HL-60 (cell line): ENCODE measurements at regions not wholly inside any gene's neighbourhood (a gene's known extent, or its start where the extent isn't known, plus 50 kb on each side); places are given as distances from the start of the nearest gene placed in this dataset.
"Not testable (repeated sequence)": the region's sequence is repeated elsewhere in the genome, so short reads cannot be mapped to it uniquely, and the experiment has no call there.

ENCODE experiments used
- CTCF ChIP-seq: IDR thresholded peaks from one replicate; pipeline ENCODE4 v1.5.1; 2011; ENCODE audit warnings: low read length, control low read depth, inconsistent platforms; ENCODE audit not compliant: insufficient read depth
- POLR2AphosphoS5 ChIP-seq: IDR thresholded peaks from 2 replicates; pipeline ENCODE4 v1.6.1; 2012; ENCODE audit warnings: low read depth

DNA sequence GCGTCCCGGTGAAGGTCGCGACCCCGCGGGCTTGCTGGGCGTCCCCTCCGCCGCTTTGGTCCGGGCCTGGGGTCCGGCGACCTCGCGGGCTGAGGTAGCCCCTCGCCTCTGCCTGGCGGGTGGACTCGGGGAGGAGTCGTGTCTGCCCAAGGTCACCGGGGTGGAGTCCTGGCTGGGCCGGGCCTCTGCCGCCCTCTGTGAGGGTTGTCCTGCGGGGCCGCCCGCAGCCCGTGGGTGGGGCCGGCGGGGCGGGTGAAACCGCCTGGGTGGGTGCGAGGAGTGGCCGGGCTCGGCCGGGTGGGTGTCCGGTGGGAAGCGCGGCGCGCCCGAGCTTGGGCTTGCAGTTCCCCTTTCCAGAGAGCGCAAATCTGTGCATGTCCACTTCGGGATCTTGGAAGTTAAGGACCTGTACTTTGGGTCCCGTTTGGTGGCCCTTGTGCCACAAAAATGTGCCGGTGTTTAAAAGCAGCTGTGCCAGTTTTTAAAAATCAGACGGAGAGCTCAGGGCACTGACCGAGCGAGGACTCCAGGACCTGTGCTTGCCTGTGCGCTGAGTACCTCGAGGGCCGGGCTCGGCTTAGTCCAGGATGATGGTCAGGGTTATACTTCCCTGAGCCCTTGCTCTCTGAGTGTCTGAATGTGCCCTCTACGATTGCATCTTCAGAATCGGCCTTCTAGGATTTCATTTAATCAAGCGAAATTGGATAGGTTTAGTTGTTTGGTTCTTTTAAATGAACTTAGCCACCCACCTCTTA is 62.2 kb upstream of the MUC20 start:
- not testable (repeated sequence) for TF ChIP-seq CTCF, POLR2AphosphoS5
